HL-60 (cell line): ENCODE measurements at regions not wholly inside any gene's neighbourhood (a gene's known extent, or its start where the extent isn't known, plus 50 kb on each side); places are given as distances from the start of the nearest gene placed in this dataset.

Experiments
- DNase-seq, 2 experiments: peaks; one replicate each; pipeline ENCODE4 v3.0.0-alpha.2; 2010 to 2020; ENCODE audit warnings: low read depth in 1 of 2, low spot score in 1 of 2
- H3K27ac ChIP-seq: fragments of 250-450 bp; sonication (Bioruptor Pico); replicated peaks from 2 replicates; pipeline ENCODE4 v1.5.1; 2020; ENCODE audit warnings: mild to moderate bottlenecking, moderate library complexity
- H3K27me3 ChIP-seq: fragments of 250-450 bp; sonication (Bioruptor Pico); 2 replicates; pipeline ENCODE4 v1.5.1; 2021; ENCODE audit warnings: mild to moderate bottlenecking, moderate library complexity; ENCODE audit not compliant: insufficient read depth, poor library complexity, severe bottlenecking
- H3K4me3 ChIP-seq: replicated peaks from 2 replicates; pipeline ENCODE4 v1.5.1; 2011; ENCODE audit warnings: mild to moderate bottlenecking, control low read depth, low read length; ENCODE audit not compliant: insufficient read depth
- CTCF ChIP-seq: IDR thresholded peaks from one replicate; pipeline ENCODE4 v1.5.1; 2011; ENCODE audit warnings: low read length, control low read depth, inconsistent platforms; ENCODE audit not compliant: insufficient read depth
- GABPA ChIP-seq: IDR thresholded peaks from 2 replicates; pipeline ENCODE4 v1.6.1; 2012; ENCODE audit warnings: low read depth
- POLR2AphosphoS5 ChIP-seq: IDR thresholded peaks from 2 replicates; pipeline ENCODE4 v1.6.1; 2012; ENCODE audit warnings: low read depth
- REST ChIP-seq: IDR thresholded peaks from 2 replicates; pipeline ENCODE4 v1.6.1; 2012; ENCODE audit warnings: low read depth; ENCODE audit not compliant: insufficient replicate concordance
- SPI1 ChIP-seq: IDR thresholded peaks from 2 replicates; pipeline ENCODE4 v1.6.1; 2012; ENCODE audit warnings: low read depth, mild to moderate bottlenecking, borderline replicate concordance

- no peaks in the 10 kb centered on the region for H3K27me3 ChIP-seq
- no peak for DNase-seq
- no peak overlapping the region for H3K4me3 ChIP-seq
- no peak overlapping the region for H3K27ac ChIP-seq
- no peak for TF ChIP-seq SPI1
- TF ChIP-seq REST, result no peak
- no peak for TF ChIP-seq CTCF
- TF ChIP-seq POLR2AphosphoS5, result no peak
Measured at GRCh38 chr2:183575481-183575880, 451.2 kb downstream of the NUP35 start.

GRCh38 chr2:183579686-183580085 lies 455.4 kb downstream of the NUP35 start:
- TF ChIP-seq POLR2AphosphoS5 (no peak), GABPA (no peak), SPI1 (no peak), REST (no peak)
- Histone ChIP-seq H3K27ac (no peak overlapping the region), H3K4me3 (no peak overlapping the region), H3K27me3 (no peaks in the 10 kb centered on the region)
- no peak for DNase-seq

GRCh38 chr2:183592271-183592670 lies 468.0 kb downstream of the NUP35 start:
- TF ChIP-seq POLR2AphosphoS5, result no peak
- no peak for TF ChIP-seq SPI1
- no peak for TF ChIP-seq REST
- TF ChIP-seq GABPA, result no peak
- no peak for TF ChIP-seq CTCF
- no peaks in the 10 kb centered on the region for H3K27me3 ChIP-seq
- no peak for DNase-seq
- H3K27ac ChIP-seq, result no peak overlapping the region
- no peak overlapping the region for H3K4me3 ChIP-seq

GRCh38 chr2:183594150-183594549 lies 469.9 kb downstream of the NUP35 start:
- no peak for DNase-seq
- H3K4me3 ChIP-seq, result no peak overlapping the region
- no peaks in the 10 kb centered on the region for H3K27me3 ChIP-seq
- TF ChIP-seq POLR2AphosphoS5 (no peak), SPI1 (no peak), CTCF (no peak), GABPA (no peak), REST (no peak)
- no peak overlapping the region for H3K27ac ChIP-seq
